Hypothalamus (tissue), 51 donors: ENCODE measurements at regions not wholly inside any gene's neighbourhood (a gene's known extent, or its start where the extent isn't known, plus 50 kb on each side); places are given as distances from the start of the nearest gene placed in this dataset.

Experiments
- DNase-seq, 51 donors: peaks; one replicate each; lab custom pipeline; 2025; lab: John Stamatoyannopoulos, UW

DNA sequence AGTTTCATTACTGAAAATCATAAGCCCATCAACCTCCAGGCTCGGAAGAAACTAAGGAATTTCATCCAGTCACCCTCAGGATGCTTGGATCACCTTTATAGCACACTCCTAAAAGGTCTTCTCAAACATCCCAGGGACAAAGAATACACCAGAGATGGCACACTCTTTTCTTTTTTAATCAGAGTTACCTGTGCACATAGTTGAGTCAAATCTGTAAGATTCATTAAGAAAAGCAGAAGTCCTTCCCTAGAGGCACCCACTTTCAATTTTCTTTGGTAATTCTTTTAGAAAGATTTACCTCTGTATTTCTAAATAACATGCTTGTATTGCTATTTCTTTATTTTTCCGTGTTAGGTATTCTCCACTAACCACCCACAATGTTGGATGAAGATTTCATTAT is 50.6 kb upstream of the IL6 start:
- DNase-seq = no peak

DNA sequence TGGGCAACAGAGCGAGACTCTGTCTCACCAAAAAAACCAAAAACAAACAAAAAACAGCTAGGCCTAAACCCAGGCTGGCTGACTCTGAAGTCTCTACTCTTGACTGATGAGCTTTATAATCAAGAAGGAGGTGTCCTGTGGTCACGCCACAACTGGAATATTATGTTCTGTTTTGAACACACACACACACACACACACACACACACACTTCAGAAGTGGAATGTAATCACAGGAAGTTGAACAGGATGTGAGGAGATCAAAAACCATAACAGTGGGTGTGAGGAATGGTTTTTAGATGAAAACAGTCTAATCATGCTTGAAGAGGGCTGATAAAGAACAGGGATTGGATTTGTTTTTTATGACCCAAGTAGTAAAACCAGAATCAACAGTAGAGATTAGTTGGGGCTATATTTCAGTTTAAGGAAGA is 51.1 kb upstream of the IL6 start:
- DNase-seq = no peak

DNA sequence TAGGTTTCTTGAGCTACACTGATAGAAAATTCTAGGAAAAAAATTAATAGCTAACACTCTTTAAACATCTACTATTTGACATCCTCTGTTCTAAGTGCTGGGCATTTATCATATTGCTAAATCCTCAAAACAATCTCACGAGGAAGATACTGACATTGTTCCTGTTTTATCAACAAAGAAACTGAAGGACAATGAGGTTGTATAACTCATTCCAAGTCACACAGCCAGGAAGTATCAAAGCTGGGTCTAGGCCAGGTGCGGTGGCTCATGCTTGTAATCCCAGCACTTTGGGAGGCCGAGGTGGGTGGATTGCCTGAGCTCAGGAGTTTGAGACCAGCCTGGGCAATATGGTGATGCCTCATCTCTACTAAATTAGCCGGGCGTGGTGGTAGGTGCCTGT is 51.6 kb upstream of the IL6 start:
- no peak for DNase-seq

DNA sequence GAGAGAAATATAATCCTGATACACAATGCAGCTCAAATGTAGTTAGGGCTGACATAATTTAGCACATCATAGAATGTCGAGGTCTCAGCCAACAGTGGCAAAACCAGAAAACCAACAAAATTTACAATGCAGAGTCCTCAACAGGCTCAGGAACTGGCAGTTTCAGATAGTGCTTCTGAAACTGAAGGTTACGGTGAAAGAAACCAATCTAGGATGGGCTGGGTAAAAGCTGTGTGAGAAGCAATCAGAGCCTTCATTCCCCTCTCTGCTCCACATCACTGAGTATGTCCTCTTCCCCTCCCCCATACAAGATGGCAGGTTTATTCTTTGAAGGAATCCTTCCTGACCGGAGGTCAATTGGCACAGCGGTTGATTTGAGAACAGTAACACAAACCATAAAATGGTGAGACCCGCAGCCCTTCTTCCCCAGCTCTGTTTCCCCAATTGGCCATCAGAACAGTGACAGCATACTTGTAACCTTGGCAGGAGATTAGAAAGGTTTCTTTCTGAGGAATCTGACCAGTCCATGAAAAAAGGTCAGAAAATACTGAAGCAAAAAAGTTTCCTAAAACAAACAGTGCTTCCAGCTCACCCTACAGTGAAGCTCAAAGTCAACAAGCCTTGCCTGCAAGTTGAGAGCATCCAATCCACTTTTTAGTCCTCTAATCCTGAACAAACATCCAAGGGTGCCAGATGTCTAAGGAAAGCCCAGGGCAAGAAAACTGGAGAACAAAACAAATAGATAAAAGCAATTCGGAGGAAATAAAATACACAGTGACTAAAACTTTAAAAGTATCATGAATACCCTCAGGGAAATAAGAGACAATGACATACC is 53.9 kb upstream of the IL6 start:
- no peak for DNase-seq

DNA sequence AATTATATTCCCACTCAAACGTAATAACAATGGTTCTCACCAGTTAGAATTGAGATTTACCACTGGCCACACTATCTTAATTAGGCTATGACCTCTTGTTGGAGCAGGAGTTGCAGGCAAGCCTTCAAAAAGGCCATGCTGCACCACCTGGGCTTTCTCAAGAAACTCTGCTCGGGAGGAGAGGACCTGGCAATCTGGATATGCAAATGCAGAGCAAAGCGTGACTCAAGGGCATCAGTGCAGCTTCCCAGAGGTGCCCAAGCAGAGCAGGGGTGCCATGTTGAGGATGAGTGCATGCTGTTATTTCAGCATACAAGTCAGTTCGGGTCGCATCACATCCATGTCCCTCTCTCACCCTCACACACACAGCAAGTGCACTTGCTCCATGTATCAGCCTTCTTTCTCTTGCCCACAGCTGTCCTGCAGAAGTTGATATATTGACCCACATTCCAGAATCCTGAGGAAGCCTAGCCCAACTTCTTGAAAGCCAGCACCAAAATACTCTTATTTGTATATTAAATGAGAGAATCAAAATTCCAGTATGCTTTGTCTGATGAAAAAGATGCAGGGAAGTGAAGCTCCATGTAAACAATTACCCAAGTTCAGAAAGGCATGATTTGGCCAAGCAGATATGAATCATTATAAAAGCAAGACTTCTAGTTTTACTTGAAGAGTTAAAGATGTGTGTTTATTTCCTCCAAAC is 55.7 kb upstream of the IL6 start:
- no peak for DNase-seq

DNA sequence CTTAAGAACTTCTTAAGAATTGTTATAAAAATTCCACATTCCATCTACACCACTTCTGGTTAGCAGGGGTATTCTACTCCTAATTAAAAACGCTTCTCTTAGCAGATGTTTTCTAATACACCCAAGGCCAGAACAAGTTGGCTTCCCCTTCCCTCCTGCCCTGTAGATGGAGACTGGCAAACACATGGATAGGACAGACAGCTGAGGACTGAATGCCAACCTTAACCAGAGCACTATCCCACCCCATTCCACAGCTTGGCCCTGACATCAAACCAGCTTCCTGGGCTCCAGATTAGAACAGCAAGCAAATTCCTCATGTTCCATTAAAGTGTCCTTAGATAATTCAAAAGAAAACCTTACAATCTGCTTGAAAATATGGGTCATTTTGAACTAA is 56.6 kb upstream of the IL6 start:
- no peak for DNase-seq

DNA sequence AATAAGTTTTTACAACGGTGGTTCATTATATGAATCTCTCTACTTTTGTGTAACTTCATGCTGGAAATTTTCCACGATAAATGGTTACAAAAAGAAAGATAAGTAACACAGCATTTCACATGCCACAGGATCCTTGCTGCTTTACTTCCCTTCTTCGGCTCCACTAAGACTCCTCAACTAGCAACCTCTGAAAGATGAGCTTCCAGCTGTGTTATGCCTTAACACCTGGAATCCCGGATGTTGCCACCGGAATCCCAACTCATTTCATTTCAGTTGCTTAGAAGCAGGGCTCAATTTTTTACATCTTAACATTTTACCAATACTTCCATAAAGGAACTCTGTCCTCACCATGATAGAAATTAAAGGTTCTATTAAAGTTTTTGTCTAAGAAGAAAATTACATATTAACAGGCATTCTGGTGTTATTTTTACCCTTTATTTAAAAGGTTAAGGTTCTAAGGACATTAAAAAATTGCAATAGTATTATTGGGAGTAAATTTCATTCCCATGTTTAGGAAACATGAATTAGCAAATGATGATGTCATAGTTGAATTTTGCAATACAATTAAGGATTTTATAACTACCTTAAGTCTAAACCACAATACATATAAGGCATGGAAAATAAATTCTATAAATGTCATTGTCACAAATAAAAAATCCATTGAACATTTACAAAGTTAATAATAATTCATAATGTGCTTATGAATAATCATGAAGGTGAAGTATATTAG is 57.1 kb upstream of the IL6 start:
- DNase-seq = no peak

DNA sequence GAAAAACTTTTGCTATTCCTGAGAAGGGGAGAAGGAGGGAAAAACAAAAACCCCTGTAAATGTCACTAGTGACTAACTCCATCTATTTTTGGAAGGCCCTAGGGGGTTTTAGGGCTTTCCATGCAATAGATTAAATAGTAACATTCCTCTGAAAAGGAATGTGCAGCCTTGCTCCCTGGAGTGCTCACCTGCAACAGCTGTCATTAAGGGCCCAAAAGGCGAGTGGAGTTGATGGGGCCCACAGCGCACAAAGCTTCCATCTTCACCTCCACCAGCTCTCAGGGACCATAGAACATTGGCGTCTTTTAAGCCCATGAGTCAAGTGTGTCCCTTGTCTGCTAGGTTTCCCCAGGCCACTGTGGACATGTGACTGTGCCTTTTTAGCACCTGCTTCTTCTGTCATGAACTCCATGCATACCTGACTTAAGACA is 58.0 kb upstream of the IL6 start:
- DNase-seq = no peak

DNA sequence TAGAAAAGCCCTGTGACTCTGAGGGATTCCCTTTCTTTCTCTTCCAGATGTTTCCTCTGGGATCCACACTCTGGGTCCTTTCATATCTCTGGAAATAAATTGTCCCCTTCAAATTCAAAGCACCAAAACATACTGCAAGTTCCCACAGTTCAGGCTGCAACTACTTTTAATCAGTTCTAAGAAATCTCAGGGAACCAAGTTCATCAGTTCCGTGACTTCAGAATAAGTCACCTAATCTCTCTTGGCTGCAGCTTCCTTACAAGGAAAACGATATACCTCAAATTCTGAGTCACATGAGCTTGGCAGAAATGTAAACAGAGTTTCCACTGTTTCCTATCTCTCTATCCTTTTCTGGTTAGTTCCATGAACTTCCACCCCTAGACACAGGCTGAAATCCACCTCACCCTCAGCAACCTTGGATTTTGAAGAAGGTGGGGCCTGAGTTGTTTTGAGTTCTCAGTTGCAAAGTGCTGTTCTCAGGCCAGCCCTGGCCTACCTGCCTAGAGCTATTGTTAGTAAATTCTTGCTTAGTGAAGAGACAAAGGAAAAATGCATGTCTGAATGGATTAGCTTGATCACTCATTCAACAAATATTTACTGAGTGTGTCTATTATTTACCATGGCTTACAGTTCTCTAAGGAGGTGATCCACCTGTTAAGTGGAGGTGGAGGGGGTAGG is 59.3 kb upstream of the IL6 start:
- no peak for DNase-seq

DNA sequence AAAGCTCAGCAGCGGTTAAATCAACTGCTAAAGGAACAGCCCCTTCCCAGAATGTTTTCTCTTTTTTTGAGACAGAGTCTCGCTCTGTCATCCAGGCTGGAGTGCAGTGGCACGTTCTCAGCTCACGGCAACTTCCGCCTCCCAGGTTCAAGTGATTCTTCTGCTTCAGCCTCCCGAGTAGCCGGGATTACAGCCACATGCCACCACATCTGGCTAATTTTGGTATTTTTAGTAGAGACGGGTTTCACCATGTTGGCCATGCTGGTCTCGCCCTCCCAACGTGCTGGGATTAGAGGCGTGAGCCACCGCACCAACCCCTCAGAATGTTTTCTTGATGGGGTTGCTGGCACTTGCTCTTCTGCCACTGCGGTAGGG is 59.8 kb upstream of the IL6 start:
- DNase-seq = no peak

DNA sequence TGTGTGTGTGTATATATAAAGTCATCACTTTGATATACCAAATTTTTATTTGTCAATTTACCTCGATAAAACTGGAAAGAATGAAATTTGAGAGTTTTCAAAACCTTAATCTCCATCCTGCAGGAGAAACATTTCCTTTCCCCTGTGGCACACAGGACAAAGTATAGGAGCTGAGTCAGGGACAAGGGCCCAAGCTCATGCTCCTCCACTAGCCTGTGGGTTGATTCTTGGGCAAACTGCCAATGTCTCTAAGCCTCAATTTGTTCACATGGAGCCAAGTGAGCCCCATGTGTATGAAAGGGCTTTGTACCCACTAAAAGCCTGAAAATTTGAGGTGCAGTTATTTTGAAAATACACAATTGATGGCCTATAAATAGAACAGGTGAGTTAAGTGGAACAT is 60.3 kb upstream of the IL6 start:
- DNase-seq = no peak

DNA sequence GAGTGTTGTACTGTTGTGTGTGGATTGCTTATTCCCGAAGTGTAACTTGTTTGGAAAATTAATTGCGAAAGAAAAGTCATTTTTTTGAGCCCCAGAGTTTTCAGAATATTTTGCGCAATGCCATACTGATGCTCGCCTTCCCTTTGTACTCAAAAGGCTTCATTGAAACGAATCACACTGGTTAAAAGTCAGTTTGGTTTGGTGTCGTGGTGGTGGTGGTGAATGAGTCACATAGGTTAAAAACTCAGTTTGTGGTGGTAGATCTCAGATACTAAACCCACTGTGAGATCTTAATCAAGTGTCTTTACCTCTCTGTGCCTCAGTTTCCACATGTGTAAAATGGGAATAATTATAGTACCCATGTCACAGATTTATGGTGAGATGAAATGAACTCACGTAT is 61.1 kb upstream of the IL6 start:
- no peak for DNase-seq

DNA sequence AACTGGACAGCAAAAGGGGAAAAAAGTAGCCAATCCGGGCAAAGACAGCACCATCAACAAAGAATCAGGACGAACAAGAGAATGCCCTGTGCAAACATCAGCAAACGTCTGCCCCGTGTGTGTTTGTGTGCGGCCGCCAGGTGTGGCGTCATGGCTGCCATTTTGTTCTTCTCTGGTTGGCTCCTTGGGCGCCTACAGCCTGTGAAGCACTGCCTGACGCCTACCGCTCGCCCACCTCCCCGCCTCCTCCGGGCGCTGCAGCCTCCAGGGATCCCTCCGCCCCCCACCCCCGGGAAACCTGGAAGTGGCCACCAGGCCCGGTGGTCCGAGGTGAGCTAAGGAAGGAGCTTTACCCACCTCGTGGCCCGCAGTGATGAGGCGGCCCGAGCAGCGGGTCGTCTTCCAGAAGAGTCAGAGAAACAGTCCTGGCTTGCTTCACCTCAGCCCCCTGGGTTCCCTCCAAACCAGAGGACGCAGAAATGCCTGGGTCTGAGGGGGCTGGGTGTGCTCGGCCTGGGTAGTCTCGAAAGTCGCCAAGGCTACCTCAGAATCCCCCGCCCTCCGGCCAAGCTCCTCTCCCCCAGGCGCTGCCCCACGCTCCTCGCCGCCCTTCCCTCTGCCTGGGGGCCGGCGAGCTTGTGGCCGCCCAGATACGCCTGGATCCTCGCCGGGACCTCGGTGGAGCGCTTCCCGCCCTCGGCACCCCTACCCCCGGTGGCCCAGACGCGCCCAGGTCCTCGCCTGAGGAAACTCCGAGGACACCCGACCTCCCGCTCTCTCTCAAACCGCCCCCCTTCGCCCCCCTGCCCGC is 61.8 kb upstream of the IL6 start:
- no peak for DNase-seq

DNA sequence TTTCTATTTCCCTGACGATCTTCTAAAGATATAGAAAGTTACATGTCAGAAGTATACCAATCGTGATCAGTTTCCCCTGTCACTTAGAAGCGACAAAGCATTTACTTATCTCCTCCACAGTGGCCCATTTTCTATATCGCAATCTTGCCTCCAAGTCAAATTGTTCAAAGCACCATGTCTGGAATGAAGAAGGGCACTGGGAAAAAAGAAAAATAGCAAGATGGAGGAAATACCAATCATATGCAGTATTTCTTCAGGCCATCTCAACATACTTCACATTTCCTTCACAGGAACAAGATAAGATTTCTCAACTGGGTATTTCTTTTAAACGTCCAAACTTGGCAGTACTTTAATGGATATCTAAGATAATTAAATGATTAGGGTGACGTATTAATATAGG is 63.3 kb upstream of the IL6 start:
- no peak for DNase-seq

DNA sequence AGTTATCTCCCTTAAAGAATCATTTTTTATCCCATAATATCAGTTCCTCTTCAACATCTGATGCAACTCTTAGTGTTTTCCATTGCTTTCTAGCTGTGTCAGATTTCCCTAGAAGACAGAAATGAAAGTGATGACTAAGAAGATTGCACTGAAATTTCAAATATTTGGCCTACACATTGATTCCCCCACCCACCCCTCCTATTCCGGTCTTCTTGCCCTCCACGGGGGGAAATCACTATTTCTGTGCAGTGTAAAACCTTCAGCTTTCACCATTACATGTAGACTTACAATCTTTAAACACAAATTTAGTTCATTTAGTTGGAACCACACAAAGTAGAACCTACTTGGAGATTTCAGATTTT is 63.7 kb upstream of the IL6 start:
- DNase-seq = no peak

DNA sequence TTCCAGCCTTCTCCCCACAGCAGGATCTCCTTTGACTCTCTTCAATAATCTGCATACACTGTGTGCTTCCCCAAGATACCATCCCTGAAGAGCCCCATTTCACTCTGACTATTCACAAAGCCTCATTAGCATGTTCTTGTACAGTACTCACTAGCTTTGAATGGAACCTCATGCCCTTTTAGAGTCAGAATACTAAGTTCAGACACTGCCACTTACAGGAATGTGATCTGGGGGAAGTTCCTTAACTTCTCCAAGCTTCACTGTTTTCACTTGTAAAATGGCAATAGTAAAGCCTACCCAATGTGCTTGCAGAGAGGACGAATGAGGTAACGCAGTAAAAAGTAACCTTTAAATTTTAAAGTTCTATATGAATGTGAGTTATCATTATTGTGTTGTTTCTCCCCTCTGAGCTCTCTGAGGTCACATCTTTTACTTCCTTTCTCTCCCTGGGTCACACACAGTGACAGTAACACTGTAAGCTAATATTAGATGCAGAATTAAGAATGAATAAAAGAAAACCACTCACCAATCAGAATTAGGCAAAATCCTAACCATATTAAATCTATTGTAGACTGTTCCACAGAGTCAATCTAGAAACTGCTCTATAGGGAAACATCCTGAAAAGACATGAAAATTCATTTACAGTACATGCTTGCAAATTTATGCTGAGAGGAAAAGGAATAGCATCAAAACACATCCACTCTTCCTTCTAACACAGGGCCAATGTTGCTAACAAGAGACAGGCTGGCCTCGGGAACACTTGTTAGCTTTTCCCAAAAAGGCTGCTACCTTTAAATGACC is 64.2 kb upstream of the IL6 start:
- no peak for DNase-seq

DNA sequence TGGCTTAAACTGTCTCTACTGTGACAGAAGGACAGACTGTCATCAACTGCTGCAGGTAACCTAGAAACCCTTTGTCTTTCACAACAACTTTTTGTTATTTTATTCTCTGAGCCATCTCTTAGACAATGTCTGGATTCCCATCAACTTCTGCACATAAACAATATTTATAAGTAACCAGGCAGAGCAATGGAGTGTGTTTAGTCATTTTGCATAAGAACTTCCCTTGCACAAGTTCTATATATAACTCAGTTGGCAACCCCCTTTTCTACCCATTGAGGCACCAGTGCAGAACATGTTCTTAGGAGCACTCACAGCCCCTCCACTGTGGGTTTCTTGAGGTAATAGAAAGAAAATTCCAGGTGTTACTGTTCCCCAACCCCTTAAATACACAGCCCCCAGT is 65.0 kb upstream of the IL6 start:
- no peak for DNase-seq

DNA sequence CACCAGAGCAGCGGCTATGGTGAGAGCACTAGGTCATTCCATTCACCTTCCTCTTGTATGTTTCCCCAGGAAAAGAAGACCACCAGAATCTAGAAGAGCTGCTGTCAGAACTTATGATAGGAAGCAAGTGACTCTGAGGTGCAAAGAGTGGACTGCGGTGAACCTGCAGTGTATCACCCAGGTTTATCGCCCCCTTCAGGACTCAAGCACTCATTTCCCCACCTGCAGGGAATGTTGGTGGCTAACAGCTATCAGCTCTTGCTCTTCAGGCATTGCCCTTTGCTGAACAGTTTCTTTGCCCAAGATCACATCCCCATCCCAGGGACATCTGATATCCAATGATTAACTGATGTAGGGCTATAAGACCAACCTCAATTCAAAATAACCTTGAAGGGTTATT is 66.3 kb upstream of the IL6 start:
- no peak for DNase-seq

DNA sequence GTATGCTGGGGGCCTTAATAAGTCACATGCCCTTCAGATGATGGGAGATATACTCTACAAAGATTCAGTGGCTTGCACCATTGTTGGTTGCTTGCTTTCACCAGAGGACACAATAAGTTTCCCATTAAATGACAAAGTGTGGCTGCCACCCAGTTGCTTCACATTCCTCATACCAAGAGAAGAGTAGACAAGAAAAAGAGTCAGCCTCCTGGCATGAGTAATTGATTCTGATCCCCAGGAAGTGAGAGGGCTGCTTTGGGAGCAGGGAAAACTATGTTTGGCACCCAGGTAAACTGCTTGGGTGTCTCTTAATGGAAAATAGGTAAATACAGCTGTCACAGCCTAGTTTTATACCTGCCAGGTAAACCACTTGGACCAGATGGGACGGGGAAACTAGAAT is 66.7 kb upstream of the IL6 start:
- DNase-seq = no peak

DNA sequence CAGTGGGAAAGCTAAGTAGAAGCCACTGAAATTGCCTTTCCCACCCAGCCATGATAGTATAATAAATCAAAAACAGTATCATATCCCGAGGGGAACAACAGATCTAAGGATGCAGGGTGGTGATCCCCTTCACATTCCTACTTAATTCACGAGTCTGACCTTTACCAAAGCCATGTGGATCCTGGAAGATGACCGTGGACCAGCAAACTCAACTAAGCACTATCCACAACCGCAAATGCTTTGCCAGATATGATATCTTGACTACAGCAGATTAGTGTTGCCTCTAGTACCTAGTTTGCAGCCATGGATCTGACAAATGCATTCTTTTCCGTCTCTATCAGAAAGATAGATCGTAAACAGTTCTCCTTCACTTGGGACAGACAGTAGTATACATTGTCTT is 67.3 kb upstream of the IL6 start:
- no peak for DNase-seq
